ENCODE measurements at regions not wholly inside any gene's neighbourhood (a gene's known extent, or its start where the extent isn't known, plus 50 kb on each side); places are given as distances from the start of the nearest gene placed in this dataset.
A peak's percentile ranks its signal among the peaks of the same experiment; 100 is the strongest.

GRCh38 chr9:91066856-91067255 lies 265.2 kb downstream of the SYK start:
- Histone ChIP-seq H3K36me3 (ENCODE audit: insufficient read depth, low read length) (no peaks in the 10 kb centered on the region), H3K27me3 (ENCODE audit: insufficient read depth, low read length) (peaks cover 2% of the 10 kb centered on the region), H4K20me1 (ENCODE audit: insufficient read depth, low read length) (no peaks in the 10 kb centered on the region), H3K9me3 (ENCODE audit: insufficient read depth, low read depth, low read length) (no peaks in the 10 kb centered on the region), H3K4me1 (ENCODE audit: insufficient read depth, low read length) (peaks cover 11% of the 10 kb centered on the region), H3K9ac (ENCODE audit: low read length) (no peak overlapping the region), H2AFZ (ENCODE audit: low read depth, low read length) (no peak overlapping the region), H3K79me2 (ENCODE audit: insufficient read depth, low read length) (no peaks in the 10 kb centered on the region), H3K4me3 (ENCODE audit: insufficient read depth, low read depth, low read length) (no peak overlapping the region), H3K27ac (ENCODE audit: low read depth, low read length) (no peak overlapping the region), H3K4me2 (ENCODE audit: low read length) (no peak overlapping the region)
- TF ChIP-seq EZH2 (IDR thresholded peaks at IDR 0.05; ENCODE audit: insufficient read depth, low read length): no peak
- TF ChIP-seq, protein P1, sequence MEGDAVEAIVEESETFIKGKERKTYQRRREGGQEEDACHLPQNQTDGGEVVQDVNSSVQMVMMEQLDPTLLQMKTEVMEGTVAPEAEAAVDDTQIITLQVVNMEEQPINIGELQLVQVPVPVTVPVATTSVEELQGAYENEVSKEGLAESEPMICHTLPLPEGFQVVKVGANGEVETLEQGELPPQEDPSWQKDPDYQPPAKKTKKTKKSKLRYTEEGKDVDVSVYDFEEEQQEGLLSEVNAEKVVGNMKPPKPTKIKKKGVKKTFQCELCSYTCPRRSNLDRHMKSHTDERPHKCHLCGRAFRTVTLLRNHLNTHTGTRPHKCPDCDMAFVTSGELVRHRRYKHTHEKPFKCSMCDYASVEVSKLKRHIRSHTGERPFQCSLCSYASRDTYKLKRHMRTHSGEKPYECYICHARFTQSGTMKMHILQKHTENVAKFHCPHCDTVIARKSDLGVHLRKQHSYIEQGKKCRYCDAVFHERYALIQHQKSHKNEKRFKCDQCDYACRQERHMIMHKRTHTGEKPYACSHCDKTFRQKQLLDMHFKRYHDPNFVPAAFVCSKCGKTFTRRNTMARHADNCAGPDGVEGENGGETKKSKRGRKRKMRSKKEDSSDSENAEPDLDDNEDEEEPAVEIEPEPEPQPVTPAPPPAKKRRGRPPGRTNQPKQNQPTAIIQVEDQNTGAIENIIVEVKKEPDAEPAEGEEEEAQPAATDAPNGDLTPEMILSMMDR (IDR thresholded peaks at IDR 0.05; ENCODE audit: insufficient read depth, low read depth, low read length): no peak
- Mint-ChIP-seq H3K4me1 (ENCODE audit: low read depth, unreplicated experiment) (peaks cover 6% of the 10 kb centered on the region), H3K36me3 (ENCODE audit: low read depth, unreplicated experiment) (peaks cover 5% of the 10 kb centered on the region), H3K27ac (ENCODE audit: unreplicated experiment) (no peak overlapping the region), H3K27me3 (ENCODE audit: low read depth, unreplicated experiment) (peaks cover 12% of the 10 kb centered on the region), H3K9me3 (ENCODE audit: unreplicated experiment) (peaks cover 11% of the 10 kb centered on the region), H3K4me3 (ENCODE audit: unreplicated experiment) (no peak overlapping the region)
- DNase-seq (ENCODE audit: low read depth) (no peak), FAIRE-seq (no peak)

DNA sequence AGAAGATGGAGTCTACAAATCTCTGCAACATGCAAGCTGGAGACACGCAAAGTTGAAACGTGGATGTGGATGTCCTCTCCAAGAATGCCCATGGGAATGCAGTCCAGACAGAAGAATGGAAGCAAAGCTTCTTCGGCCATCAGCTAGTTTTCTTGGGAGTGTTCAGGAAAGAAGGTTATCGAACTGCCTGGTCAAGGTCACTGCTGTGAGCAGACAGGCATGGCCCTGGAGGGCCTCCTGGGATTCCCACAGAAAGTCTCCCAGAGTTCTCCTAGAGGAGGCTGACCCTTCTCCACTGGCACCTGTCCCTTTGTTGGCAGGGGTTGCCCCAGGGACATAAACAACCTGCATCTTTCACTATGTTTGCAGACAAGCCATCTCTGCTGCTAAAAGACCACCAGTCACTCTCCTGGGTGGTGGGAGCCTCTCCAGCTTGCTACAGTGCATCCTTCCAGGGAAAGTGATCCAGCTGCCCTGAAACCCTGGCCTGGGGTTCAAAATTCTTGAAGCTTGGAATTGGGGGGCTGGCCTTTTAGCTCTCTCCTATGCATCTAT lies 265.8 kb downstream of the SYK start:
- no peak overlapping the region for H3K4me3 ChIP-seq (ENCODE audit: insufficient read depth, low read depth, low read length)
- no peak overlapping the region for H3K27ac ChIP-seq (ENCODE audit: low read depth, low read length)
- no peak overlapping the region for H3K9ac ChIP-seq (ENCODE audit: low read length)
- no peaks in the 10 kb centered on the region for H4K20me1 ChIP-seq (ENCODE audit: insufficient read depth, low read length)
- no peaks in the 10 kb centered on the region for H3K36me3 ChIP-seq (ENCODE audit: insufficient read depth, low read length)
- Mint-ChIP-seq H3K36me3 (ENCODE audit: low read depth, unreplicated experiment) (peaks cover 5% of the 10 kb centered on the region), H3K9me3 (ENCODE audit: unreplicated experiment) (peaks cover 7% of the 10 kb centered on the region), H3K27me3 (ENCODE audit: low read depth, unreplicated experiment) (peaks cover 12% of the 10 kb centered on the region), H3K4me3 (ENCODE audit: unreplicated experiment) (no peak overlapping the region), H3K4me1 (ENCODE audit: low read depth, unreplicated experiment) (peaks cover 7% of the 10 kb centered on the region), H3K27ac (ENCODE audit: unreplicated experiment) (no peak overlapping the region)
- H3K4me1 ChIP-seq (ENCODE audit: insufficient read depth, low read length): peaks cover 15% of the 10 kb centered on the region
- peaks cover 2% of the 10 kb centered on the region for H3K27me3 ChIP-seq (ENCODE audit: insufficient read depth, low read length)
- TF ChIP-seq, protein P1 (IDR thresholded peaks at IDR 0.05; ENCODE audit: insufficient read depth, low read depth, low read length): no peak
- no peak for TF ChIP-seq EZH2 (IDR thresholded peaks at IDR 0.05; ENCODE audit: insufficient read depth, low read length)
- H2AFZ ChIP-seq (ENCODE audit: low read depth, low read length): no peak overlapping the region
- H3K4me2 ChIP-seq (ENCODE audit: low read length): no peak overlapping the region
- no peaks in the 10 kb centered on the region for H3K79me2 ChIP-seq (ENCODE audit: insufficient read depth, low read length)
- no peaks in the 10 kb centered on the region for H3K9me3 ChIP-seq (ENCODE audit: insufficient read depth, low read depth, low read length)
- no peak for FAIRE-seq
- no peak for DNase-seq (ENCODE audit: low read depth)

DNA sequence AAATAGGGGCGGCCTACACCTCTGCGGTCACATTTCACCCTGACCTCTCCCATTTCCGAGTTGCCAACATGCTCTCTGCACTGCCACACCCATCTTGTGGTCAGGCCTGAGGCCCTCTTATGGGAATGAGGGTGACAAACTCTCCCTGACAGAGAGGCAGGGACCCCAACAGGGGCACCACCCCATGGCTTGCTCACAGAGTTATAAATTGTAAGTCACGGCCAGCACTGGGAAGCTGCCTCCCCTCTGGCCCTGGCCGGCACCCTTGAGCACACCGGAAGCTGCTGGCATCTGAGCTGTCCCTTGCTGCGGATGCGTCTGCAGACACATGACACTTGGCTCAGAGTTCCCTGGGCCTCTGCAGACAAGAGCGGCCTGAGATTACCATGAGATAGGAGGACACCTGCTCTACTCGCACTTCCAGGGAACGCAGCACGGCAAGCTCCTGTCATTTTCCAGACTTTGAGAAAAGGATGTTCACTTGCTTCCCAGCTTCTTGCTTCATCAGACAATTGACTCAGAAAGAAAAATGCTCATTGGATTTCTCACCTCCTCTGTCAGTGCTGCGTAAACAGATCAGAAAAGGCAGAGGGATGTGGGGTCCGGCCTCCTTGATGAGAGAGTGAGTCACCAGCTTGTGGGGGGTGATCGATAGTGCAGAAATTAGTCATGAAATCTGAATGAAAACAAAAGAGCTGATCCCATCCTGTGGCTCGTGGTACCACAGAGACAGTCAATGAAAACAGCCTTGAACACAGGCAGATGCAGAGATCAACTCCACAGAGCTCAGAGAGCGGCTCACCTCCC lies 269.8 kb downstream of the SYK start:
- DNase-seq (ENCODE audit: low read depth) (peak; percentile 92), FAIRE-seq (peak; percentile 81)
- H4K20me1 ChIP-seq (ENCODE audit: insufficient read depth, low read length): no peaks in the 10 kb centered on the region
- H3K27ac ChIP-seq (ENCODE audit: low read depth, low read length): peak overlapping the region; percentile 70
- Mint-ChIP-seq H3K4me3 (ENCODE audit: unreplicated experiment) (no peak overlapping the region), H3K27ac (ENCODE audit: unreplicated experiment) (no peak overlapping the region), H3K36me3 (ENCODE audit: low read depth, unreplicated experiment) (peaks cover 4% of the 10 kb centered on the region), H3K27me3 (ENCODE audit: low read depth, unreplicated experiment) (peaks cover 9% of the 10 kb centered on the region), H3K9me3 (ENCODE audit: unreplicated experiment) (peaks cover 5% of the 10 kb centered on the region), H3K4me1 (ENCODE audit: low read depth, unreplicated experiment) (peaks cover 8% of the 10 kb centered on the region)
- TF ChIP-seq, protein P1 (IDR thresholded peaks at IDR 0.05; ENCODE audit: insufficient read depth, low read depth, low read length): no peak
- no peak for TF ChIP-seq EZH2 (IDR thresholded peaks at IDR 0.05; ENCODE audit: insufficient read depth, low read length)
- peak overlapping the region; percentile 29 for H2AFZ ChIP-seq (ENCODE audit: low read depth, low read length)
- H3K36me3 ChIP-seq (ENCODE audit: insufficient read depth, low read length): no peaks in the 10 kb centered on the region
- H3K4me3 ChIP-seq (ENCODE audit: insufficient read depth, low read depth, low read length): peak overlapping the region; percentile 4
- H3K4me2 ChIP-seq (ENCODE audit: low read length): peak overlapping the region; percentile 63
- H3K27me3 ChIP-seq (ENCODE audit: insufficient read depth, low read length): peaks cover 2% of the 10 kb centered on the region
- H3K4me1 ChIP-seq (ENCODE audit: insufficient read depth, low read length): peaks cover 15% of the 10 kb centered on the region
- H3K9me3 ChIP-seq (ENCODE audit: insufficient read depth, low read depth, low read length): no peaks in the 10 kb centered on the region
- no peaks in the 10 kb centered on the region for H3K79me2 ChIP-seq (ENCODE audit: insufficient read depth, low read length)
- H3K9ac ChIP-seq (ENCODE audit: low read length): peak overlapping the region; percentile 73

All from astrocyte (in vitro differentiated cells and primary cell).